Activated T-helper 1 cell treated with Interleukin-2 at 50 U/mL for 16 hours (primary cell): ENCODE measurements at regions not wholly inside any gene's neighbourhood (a gene's known extent, or its start where the extent isn't known, plus 50 kb on each side); places are given as distances from the start of the nearest gene placed in this dataset.

Experiments used
- DNase-seq: peaks from one replicate; pipeline ENCODE4 v3.0.0-alpha.2; 2020; ENCODE audit warnings: low read depth

DNA sequence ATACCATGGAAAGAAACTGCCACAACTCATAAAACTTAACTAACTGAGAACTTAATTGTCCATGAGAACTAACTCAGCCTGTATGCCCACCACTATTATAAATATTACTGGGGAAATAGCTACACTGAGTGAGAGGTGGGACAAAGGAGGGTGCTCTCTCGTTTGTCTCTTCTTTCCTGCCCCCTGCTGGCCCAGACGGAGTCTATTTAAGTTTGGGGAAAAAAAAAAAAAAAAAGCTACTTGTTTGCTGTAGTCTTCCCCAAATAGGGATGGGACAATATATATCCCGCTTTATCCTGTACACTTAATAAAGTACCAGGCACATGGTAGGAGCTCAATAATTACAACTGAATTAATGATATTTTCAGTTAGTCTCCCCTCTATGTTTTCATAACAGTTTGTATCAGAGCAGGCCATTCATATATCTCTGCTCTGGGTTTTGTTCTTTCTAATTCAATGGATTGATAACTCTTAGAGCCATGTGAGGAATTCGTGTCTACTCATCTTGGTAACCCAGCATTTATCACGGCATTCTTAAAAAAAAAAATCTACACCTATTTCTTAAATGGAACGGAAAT, 647.6 kb upstream of the PKDCC start:
- no peak for DNase-seq

DNA sequence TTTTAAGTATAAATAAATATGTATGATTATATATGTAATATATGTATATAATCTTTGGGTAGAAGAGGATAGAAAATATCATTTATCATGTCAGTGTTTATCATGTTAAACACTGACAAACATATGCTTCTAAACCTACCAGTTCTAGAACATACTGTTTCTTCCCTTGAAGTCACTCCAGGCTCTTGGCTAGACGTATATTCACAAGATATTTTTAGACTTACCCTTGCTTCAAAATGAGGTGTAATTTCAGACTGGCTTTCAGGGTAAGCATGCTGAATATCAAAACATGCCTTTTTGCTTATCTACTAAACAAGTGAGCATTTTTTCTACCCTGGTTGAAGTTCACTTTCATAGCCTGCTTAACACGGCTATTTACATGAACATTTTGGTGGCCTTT, 642.4 kb upstream of the PKDCC start:
- no peak for DNase-seq

DNA sequence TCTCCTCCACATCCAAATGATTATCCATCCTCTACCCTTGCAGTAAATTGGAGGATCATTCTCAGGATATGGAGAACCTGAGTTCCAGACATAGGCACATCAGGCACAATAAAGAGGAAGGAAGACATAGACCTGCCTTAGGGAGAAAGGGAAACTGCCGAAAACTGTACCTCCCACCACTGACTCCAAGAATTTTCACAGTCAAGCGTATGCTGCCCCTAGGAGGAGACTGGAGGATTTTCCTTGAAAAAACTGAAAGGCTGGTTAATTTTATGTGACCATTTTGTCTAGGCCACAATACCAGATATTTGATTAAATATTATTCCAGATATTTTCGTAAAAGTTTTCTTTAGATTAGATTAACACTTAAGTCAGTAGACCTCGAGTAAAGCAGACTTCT, 638.5 kb upstream of the PKDCC start:
- no peak for DNase-seq

DNA sequence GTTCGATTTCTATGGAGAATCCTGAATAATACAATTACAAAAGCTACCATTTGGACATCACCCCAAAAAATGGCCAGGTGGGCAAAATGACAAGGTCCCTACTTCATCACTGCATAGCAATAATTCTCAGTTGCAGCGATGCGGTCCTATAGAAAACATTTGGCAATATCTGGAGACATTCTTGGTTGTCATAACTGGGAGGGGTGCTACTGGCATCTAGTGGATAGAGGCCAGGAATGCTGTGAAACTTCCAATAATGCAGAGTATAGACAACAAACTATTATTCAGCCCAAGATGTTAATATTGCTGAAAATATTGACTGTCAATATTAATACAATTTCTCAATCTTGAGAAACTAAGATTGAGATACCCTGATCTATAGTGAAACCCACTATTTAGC, 637.8 kb upstream of the PKDCC start:
- DNase-seq = no peak

DNA sequence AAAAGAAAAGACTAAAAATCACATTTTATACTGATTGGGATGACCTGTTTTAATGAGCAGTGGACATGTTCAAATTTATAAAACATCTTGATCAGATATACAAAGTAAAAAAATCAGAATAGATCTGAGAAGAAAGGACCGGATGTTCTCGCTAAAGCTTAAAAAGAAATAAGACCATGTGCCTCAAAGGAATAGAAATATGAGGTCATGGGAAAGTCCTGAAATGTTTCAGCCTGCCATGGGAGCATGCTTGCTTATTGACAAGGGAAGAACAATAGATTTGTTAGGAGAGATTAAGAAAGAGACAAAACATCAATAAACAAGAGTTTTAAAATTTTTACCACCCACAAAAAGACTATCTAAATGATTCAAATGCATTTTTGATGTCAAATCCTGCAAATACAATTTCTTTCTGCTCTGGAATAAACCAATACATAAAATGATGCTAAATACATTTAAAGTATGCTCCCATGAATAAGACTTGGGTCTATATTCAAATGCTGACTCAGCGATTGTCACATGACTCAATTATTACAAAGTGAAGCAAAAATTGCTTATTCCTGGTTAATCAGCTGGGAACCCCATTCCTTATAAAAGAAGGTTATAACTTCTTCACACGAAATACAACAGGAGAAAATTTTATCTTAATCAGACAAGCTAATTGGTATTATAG, 633.9 kb upstream of the PKDCC start:
- no peak for DNase-seq

DNA sequence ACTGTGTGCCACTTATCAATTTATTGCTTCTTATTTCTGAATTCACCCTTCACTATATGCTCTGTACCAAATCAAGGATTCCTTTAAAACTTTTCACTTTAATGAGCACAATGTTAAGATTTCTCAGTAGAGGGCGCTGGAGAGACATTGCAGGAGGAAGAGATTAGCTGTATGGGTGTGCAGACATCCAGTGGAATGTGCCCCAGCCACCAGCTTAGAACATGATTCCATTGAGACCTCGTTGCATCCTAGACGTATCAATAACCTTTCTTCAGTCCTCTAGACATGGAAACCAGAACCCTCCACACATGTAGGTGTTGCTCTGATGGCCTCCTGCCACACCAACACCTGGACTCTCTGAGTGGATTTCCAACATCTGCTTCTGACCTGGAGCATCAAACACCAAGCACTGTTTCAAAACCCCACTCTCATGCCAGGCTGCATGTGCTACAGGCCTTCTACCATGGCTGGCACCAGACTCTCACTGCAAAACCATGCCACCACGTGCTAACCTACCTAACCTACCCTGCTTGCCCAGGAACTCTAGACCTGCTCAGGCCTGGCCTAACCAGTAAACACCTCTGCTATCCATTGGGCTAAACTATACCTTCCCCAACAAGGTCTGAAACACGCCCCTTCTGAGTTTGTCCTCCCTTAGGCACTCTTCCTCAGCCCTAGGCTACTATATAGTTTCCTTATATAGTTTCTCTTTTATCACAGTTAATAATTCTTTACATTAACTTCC, 633.2 kb upstream of the PKDCC start:
- no peak for DNase-seq

DNA sequence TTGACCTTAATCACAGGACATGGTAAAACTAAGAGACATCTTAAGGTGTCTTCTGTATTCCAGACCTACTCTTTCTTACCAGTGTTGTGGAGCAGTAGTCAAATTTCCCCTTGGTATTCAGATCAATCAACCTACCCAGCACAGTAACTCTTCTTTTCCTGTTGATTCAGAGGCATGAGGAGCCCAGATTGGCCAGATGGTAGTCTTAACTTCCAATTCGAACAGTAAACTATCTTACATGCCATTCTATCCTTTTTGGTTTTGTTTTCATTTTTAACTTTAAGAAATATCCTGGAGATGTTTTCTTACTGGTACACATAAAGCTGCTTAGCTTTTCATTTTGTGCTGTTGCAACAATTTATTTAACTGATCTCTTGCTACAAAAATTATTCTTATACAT, 630.3 kb upstream of the PKDCC start:
- DNase-seq = no peak

DNA sequence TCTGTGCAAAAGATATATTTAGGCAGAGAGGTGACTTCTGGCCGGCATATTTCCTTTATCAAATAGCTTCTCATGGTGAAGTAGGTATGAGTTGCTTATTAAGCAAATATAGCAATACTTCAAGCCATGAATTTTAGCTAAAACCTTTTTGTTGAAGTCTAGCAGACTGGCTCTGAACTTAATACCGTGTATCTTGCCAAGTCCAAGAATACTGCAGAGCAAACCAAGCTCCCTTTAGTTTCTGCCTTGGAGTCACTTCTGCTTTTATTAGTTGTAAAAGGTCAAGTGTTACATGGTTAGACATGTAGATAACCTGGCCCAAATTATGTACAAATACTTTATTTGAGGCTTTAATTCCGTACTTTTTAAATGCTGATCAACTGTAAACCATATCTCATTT, 627.6 kb upstream of the PKDCC start:
- no peak for DNase-seq

DNA sequence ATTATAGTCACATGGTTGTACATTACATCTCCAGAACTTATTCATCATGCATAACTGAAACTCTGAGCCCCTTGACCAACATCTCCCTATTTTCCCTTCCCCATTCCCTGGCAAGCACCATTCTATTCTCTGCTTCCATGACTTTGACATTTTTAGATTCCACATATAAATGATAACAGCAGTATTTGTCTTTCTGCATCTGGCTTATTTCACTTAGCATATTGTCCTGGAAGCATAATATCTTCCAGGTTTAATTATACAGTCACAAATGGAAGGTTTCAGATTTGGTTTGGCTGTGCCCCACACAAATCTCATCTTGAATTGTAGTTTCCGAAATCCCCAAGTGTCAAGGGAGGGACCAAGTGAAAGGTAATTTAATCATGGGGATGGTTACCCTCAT, 626.9 kb upstream of the PKDCC start:
- no peak for DNase-seq

DNA sequence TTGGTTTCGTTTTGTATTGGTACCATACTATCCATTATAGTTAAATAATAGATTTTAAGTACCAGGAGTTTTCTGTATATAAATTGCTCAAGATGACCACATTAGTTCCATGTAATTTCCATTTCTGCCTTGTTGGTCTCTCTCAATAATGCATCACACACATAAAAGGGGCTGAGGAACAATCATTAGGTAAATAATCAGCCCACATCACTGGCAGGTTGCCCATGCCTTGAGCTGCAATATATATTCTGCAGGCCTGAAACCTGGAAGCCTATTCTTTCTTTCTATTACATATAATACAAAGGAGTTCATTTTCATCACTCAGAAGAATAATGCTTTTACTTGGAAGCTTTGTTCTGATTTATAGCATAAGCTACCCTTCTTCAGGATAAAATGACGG, 616.1 kb upstream of the PKDCC start:
- no peak for DNase-seq

DNA sequence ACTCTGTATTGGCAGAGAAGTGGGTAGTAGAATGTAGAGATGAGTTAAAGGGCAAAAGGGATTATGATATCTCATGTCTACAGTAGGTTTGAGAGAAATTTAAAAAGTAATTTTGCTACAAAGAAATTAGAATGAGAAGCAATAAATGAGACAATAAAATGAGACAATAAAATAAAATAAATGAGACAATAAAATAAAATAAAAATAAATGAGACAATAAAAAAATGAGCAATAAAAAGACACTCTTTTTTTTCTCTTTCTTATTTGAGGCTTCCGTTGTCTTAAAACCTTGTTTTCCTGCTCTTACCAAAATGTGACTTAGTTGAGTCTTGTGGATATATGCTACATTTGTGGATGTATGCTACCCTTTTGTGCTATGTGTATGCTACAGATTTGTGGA, 615.4 kb upstream of the PKDCC start:
- no peak for DNase-seq

DNA sequence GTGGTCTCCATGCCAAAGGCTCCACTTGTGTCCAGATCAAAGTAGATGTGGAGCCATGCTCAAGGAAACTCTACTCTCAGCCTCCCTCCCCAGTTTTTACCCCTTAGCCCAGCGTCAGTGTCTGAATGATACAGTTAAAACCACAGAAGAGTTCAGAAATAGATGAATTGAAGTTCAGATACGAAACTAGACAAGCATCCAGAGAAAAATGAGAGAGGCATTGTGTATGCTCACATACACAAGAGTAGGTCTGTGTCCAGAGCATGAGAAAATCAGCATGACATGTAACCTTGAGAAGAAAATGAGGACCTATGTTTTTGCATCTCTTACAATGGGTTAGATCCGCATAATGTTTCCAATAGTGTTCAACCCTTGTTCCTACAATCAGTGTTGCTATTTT, 612.8 kb upstream of the PKDCC start:
- DNase-seq = no peak

DNA sequence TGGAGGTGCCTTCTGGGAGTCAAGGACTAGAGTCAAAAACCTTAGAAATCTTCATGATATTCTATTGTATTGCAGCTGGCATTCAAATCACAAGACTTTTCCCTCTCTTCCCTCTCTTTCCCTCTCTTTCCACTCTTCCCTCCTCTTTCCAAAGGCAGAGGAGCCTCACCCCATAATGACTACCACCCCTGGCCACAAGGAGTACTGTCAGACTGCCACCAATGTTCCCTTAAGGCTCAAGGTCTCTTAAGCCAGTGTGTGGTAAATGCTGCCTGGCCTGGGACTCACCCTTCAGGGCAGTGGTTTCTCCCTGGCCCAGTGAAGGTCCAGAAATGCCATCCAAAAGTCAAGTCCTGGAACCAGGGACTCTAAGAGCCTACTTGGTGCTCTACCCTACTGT, 605.9 kb upstream of the PKDCC start:
- no peak for DNase-seq

DNA sequence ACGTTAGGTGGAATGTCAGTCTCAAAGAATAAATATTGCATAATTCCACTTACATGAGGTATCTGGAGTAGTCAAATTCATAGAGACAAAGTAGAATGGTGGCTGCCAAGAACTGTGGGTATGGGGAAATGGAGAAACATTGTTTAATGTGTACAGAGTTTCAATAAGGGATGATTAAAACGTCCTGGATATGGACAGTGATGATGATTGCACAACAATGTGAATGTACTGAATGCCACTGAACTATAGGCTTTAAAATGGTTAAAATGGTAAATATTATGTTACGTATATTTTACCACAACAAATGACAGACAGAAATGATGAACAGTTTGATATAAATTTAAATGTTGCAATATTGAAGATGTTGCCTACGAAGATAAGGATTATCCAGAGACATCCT, 602.0 kb upstream of the PKDCC start:
- no peak for DNase-seq

DNA sequence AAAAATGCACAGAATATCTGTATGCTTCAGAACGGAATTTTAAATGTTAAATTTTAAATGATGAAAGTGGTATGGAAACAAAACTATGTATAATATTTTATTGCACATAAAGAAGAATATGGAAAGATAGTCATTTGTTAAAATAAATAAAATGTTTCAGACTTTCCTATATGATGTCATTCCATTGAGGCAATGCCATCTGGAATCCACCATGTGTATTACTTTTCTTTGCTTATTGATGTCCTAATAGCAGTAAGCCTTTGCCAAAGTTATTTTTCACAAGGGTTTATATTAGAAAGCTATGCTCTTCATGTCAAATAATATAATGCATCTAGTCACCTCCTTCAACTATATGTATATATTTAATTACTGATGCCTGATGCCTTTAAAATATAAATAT, 601.6 kb upstream of the PKDCC start:
- no peak for DNase-seq

DNA sequence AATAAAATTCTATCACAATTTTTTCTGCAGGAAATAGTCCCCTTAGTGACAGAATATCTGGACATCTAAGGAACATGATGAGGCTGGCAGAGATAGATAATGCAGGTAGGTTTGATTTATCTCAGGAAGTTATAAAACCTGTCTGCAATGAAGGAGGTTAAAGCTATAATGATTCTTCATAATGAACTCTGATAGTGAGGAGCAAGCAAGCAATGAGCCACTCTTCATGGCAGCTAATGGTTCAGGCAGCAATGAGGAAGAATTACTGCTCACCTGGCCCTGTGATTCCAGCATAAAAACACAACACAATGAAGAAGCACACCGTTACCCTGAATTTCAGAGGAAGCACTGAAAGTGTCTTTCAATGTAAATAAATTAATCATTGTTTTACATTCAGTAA, 599.6 kb upstream of the PKDCC start:
- DNase-seq = no peak

DNA sequence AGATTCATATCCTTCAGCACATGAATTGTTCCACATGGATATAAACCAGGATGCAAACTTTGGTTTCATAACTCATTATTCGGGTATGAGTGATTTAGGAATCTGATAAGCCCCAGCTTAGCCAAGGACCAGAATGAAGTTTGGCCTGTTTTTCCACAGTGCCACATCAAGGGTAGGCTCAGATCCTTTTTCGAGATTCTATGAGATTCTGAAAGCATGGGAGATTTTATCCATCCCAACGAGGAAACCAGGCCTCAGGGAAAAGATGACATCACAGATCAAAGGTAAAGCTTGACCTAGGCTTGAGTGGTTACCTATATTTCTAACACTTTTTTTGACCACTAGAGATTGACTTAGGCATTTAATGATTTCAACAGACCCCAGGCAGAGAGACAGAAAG, 590.8 kb upstream of the PKDCC start:
- DNase-seq = no peak

DNA sequence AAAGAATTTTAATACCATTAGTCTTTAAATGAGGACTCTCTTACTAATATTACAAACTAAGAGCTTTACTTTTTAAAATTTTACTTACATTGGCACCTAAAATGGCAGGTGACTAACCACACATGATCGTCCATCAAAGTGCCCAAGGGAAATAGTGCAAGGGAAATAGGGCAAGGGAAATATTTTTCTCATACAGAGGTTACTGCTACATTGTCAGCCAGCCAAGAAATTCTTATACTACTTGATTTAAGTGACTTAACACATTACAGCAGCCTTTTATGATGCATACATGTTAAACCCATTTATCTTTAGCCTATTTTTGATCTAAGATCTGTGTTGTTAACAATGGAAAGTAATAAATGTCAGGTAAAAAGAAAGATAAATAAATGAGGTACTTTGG, 587.2 kb upstream of the PKDCC start:
- DNase-seq = no peak

DNA sequence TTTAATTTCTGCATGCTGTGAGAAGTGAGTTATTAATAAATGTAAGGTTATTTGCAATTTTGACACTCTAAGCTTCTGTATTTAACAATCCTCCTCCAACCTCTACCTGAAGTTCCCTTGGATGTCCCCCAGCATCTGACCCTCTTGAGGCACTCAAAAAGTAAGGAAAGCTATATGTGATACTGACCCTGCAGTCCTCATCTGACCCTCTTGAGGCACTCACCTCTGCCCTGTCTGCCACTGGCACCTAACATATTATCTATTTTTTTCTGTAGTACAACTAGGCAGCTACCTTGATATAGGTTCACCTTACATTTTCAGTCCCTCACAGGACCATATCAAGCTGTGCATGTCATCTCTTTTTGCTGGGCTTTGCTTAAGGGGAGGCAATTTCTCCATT, 583.4 kb upstream of the PKDCC start:
- DNase-seq = no peak

DNA sequence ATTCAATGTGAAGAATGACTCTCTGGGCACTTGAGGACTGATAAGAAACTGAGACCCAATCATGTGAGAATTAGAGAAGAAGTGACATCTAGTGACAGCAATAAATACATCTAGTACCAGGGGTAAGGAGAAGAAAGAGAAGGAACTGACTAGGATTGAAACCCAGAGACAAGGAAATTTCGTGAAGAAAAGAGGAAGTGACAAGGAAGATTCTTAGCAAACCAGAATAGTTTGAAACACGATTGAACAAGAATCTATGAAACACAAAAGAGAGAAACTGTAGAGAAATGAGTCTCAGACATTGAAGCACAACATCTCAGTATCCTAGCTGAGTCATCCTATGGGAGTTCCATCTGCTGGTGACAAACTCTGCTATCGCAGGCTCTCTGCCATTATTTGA, 571.9 kb upstream of the PKDCC start:
- DNase-seq = no peak

DNA sequence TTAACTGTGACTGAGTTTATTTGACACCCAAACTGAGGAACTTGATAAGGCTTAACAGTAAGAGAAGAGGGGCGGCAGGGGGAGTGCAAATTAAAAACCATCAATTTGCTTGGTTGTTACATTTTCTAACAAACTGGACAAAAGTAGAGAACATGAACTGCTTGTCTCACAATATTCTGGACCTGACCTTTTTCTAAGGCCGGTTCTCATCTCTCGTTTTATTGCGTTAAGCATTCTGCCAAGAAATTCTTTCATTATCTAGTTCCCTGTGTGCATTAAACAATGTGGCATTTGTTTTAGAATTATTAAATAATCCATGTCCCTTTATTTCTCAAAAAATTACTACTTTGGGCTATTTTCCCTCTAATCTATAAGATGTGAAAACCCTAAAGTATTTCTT, 565.2 kb upstream of the PKDCC start:
- DNase-seq = no peak

DNA sequence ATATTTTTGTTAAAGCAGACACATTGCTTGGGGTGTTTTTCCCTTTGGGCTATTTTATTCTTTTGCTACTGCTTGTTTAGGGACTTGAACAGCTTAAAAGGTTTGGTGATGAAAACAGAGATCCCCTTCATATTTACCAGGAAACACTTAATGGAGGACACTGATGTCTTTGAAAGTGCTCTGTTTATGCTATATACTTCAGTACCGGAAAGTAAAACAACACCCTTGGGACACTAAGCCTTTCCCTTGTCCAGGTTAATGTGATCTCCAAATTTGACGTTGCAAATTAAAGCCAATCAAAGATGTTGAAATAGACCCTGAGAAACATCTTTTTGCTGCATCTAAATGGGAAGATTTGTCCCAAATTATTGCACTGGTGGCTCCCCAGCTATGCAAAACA, 564.6 kb upstream of the PKDCC start:
- no peak for DNase-seq

DNA sequence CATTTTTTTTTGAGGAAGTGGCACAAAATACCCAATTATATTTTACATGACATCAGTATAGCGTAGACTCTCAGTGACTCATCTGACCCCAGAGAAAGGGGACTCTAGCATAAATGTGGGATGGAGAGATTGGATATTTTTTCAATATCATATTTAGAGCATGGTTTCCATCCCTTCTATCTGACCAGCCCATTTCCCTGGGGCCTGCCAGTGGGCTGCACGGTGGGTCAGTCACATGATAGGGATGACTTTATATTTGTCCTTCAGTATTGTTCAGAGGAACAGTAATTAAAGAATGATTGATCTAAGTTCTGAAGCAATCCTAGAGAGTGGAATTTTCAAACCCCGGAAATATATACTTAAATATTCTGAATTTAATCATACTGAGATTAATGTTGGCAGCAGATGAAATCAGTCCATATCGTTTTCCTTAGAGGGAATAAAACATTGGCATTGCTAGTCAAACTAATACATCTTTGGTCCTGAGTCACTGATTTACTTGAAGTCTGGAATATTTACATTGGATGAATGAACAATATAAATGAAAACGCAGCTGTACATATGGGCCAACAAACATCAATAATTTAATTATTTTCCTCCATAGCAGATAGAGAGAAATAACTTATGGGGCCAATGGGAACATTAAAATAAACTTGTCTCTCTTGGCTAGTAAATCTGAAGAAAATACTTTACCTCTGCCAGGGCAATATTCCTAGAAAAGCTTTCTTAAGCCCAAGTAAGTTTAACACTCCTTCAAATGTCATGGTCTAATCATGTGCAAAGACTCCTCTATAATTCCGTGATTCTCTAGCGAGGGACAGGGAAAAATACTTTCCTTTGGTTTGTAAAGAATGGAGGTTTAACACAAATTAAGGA, 563.6 kb upstream of the PKDCC start:
- DNase-seq = no peak
